ENCODE measurements at regions not wholly inside any gene's neighbourhood (a gene's known extent, or its start where the extent isn't known, plus 50 kb on each side); places are given as distances from the start of the nearest gene placed in this dataset.

DNA sequence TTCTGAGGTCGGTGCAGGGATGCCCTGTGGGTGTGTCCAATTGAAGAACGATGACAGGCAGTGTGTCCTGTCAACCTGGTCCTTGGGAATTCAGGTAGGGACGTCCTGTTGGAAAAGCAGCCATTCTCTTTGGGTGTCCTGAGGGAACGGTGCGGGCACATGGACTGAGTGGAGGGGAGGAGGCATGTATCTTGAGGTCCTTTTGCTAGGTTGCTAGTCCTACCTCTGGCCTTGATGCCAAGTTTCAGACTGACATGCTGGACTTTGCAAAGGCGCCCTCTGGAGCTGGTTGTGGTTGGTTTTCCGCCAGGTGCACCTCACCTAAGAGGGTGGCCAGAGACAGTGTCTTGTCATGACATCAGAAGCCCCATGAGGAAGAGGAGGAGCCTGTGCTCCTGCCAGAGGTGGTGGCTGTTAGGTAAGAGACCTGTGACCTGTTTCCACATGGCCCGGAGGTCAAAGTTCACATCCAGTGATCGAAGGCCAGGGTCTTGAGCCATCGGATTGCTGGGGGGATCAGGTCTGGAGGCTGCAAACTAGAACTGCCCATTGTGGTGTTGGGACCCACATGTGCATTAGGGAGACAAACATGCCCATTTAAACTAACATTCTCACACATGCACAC is 106.3 kb downstream of the SNRPN start:
- no peaks in the 10 kb centered on the region for H3K79me1 ChIP-seq (ENCODE audit: low read depth in 1 of 2, low read length in 2 of 2)
- H2AK9ac ChIP-seq (replicated peaks; ENCODE audit: low read depth, low read length, poor library complexity) = no peak overlapping the region
- TF ChIP-seq RFX5 (IDR thresholded peaks at IDR 0.05; ENCODE audit: low read depth, low read length) (no peak), MAFK (IDR thresholded peaks at IDR 0.05; ENCODE audit: low read depth, low read length) (no peak), BHLHE40 (IDR thresholded peaks at IDR 0.05; ENCODE audit: low read depth, low read length) (no peak)
- H4K5ac ChIP-seq (ENCODE audit: low read depth, low read length) = no peak overlapping the region
- H3K4me2 ChIP-seq (ENCODE audit: low read depth, low read length) = no peak overlapping the region
- no peak overlapping the region for H4K91ac ChIP-seq (ENCODE audit: insufficient read depth, low read depth, low read length)
- H3K4me3 ChIP-seq (ENCODE audit: insufficient read depth, low read depth, low read length) = no peak overlapping the region
- H2BK5ac ChIP-seq (ENCODE audit: low read depth, low read length, poor library complexity, severe bottlenecking) = no peak overlapping the region
- ChIA-PET CTCF (no interaction called here), POLR2A (ENCODE audit: unreplicated experiment) (no interaction called here)
- peaks cover 100% of the 10 kb centered on the region for H3K9me3 ChIP-seq (ENCODE audit: control insufficient read depth, insufficient read depth, low read length)
- H3K9ac ChIP-seq (ENCODE audit: low read depth, low read length) = no peak overlapping the region
- 73% methylated on average over 4 of the region's 10 CpGs; no CpG with 5 or more reads in 1 of the 2 experiments for WGBS, 2 experiments (ENCODE audit: extremely low coverage in 2 of 2, insufficient read length in 1 of 2)
- no peak overlapping the region for H2BK20ac ChIP-seq (ENCODE audit: low read depth, low read length)
- no peaks in the 10 kb centered on the region for H4K20me1 ChIP-seq (ENCODE audit: insufficient read depth, low read length)
- dilution Hi-C loops (cut with HindIII; ENCODE audit: low sequenced_read_pairs, unreplicated experiment) (no loop called here), intact Hi-C loops (cut with micrococcal nuclease) (no loop called here), in situ Hi-C loops (cut with MboI; ENCODE audit: low sequenced_read_pairs) (no loop called here)
- no peak overlapping the region for H3K56ac ChIP-seq (ENCODE audit: extremely low read depth, insufficient read depth, low read length)
- BruUV-seq (replicated peaks) = no TSS peak
- peaks cover 99% of the 10 kb centered on the region for H3K36me3 ChIP-seq (ENCODE audit: control insufficient read depth, insufficient read depth, low read length)
- no peak overlapping the region for H2AK5ac ChIP-seq (ENCODE audit: low read depth, low read length)
- no peaks in the 10 kb centered on the region for H3K9me1 ChIP-seq (ENCODE audit: insufficient read depth, low read length)
- H3K23ac ChIP-seq (ENCODE audit: low read depth, low read length) = no peak overlapping the region
- no peak overlapping the region for H2BK15ac ChIP-seq (ENCODE audit: low read depth, low read length)
- H3K14ac ChIP-seq (replicated peaks; ENCODE audit: low read depth, low read length) = no peak overlapping the region
- H3K27ac ChIP-seq (ENCODE audit: insufficient read depth, low read length) = no peak overlapping the region
- ATAC-seq (ENCODE audit: low read depth) = no peak
- no peak overlapping the region for H2BK120ac ChIP-seq (ENCODE audit: low read depth, low read length)
- H3K27me3 ChIP-seq (ENCODE audit: control insufficient read depth, insufficient read depth, low read length) = no peaks in the 10 kb centered on the region
- DNase-seq = no peak
- H3K4me1 ChIP-seq (ENCODE audit: control insufficient read depth, insufficient read depth, low read length) = no peaks in the 10 kb centered on the region
- H3K18ac ChIP-seq (ENCODE audit: low read depth, low read length) = no peak overlapping the region
- no peak overlapping the region for H2AFZ ChIP-seq (replicated peaks; ENCODE audit: low read length, poor library complexity)
- no peak overlapping the region for H3K4ac ChIP-seq (ENCODE audit: low read depth, low read length)
- H4K8ac ChIP-seq (ENCODE audit: low read depth in 2 of 2, low read length in 2 of 2) = no peak overlapping the region
